Keratinocyte (primary cell): ENCODE measurements at regions not wholly inside any gene's neighbourhood (a gene's known extent, or its start where the extent isn't known, plus 50 kb on each side); places are given as distances from the start of the nearest gene placed in this dataset.

Experiments
- CTCF ChIP-seq, 3 experiments: IDR thresholded peaks in 1 of 3; conservative IDR thresholded peaks in 1 of 3; optimal IDR thresholded peaks in 1 of 3; 2 replicates in 2 of 3; 3 replicates in 1 of 3; pipeline versions ENCODE3 to v1.5.1; 2011; ENCODE audit warnings: low read length in 3 of 3, mild to moderate bottlenecking in 3 of 3, moderate library complexity in 2 of 3, control low read depth in 1 of 3, inconsistent platforms in 1 of 3; ENCODE audit not compliant: insufficient read depth in 2 of 3; ENCODE audit errors: extremely low read depth in 1 of 3
- EZH2 ChIP-seq: IDR thresholded peaks from one replicate; pipeline ENCODE4 v1.6.1; 2012; ENCODE audit warnings: inconsistent platforms, mild to moderate bottlenecking, low read length, moderate library complexity

DNA sequence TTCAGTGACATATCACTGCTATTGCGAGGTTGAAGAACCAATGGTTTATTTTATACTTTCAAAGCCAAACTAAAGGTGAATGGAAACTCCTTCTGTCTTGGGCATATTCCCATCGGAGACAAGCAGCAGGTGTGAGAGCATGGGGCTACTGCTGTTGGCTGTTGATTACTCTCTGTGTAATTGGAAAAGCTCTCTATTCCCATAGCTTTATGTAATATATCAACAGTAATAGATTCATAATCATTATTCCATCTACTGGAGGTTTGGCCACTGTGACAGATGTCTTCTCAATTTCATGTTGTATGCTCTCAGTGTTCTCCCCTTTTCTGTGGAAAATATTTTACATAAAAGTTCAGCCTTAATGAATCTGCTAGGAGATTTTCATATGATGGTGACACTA, 352.0 kb downstream of the BTG1 start:
- TF ChIP-seq CTCF (optimal IDR thresholded peaks at IDR 0.05 in 1 of 3, IDR thresholded peaks at IDR 0.05 in 1 of 3, conservative IDR thresholded peaks at IDR 0.05 in 1 of 3; ENCODE audit: extremely low read depth in 1 of 3, insufficient read depth in 2 of 3, low read length in 3 of 3) = no peak
- TF ChIP-seq EZH2 = no peak
